Peyer's patch (tissue), 4 donors: ENCODE measurements at regions not wholly inside any gene's neighbourhood (a gene's known extent, or its start where the extent isn't known, plus 50 kb on each side); places are given as distances from the start of the nearest gene placed in this dataset.

Experiments
- DNase-seq, 3 donors: peaks; one replicate each; pipeline ENCODE4 v3.0.0-alpha.2; 2017 to 2019
- H3K27ac ChIP-seq, 4 donors: fragments of 200-600 bp; sonication (generic); one replicate each; pipeline ENCODE4 v1.5.1; 2016 to 2019
- H3K27me3 ChIP-seq, 2 donors: fragments of 200-600 bp; sonication (generic); one replicate each; pipeline ENCODE4 v1.5.1; 2019
- H3K36me3 ChIP-seq, 3 donors: fragments of 200-600 bp; sonication (generic); one replicate each; pipeline ENCODE4 v1.5.1; 2016 to 2019
- H3K4me1 ChIP-seq, 4 donors: fragments of 200-600 bp; sonication (generic); one replicate each; pipeline ENCODE4 v1.5.1; 2016 to 2019
- H3K4me3 ChIP-seq, 4 donors: fragments of 200-600 bp; sonication (generic); 1 replicate in 3 of 4; 2 replicates in 1 of 4; pipeline ENCODE4 v1.5.1; 2016 to 2019; ENCODE audit warnings: mild to moderate bottlenecking in 1 of 4
- H3K9me3 ChIP-seq, 4 donors: fragments of 200-600 bp; sonication (generic); one replicate each; pipeline ENCODE4 v1.5.1; 2016 to 2019; ENCODE audit warnings: mild to moderate bottlenecking in 1 of 4
- CTCF ChIP-seq, 6 experiments: fragments of 450-650 bp in 4 of 6; fragments of 200-600 bp in 2 of 6; sonication (generic) in 1 of 6; IDR thresholded peaks; one replicate each; pipeline ENCODE4 v1.5.1; 2017 to 2019; ENCODE audit warnings: antibody characterized with exemption in 6 of 6, mild to moderate bottlenecking in 3 of 6, moderate library complexity in 1 of 6
- POLR2A ChIP-seq, 2 donors: fragments of 450-650 bp; IDR thresholded peaks; one replicate each; pipeline ENCODE4 v1.5.1; 2017; ENCODE audit warnings: antibody characterized with exemption in 2 of 2, mild to moderate bottlenecking in 2 of 2, moderate library complexity in 2 of 2

GRCh38 chr20:23153696-23154341 lies 67.7 kb upstream of the CD93 start:
- H3K9me3 ChIP-seq = no peaks in the 10 kb centered on the region
- peaks cover 0 to 10% (median 0%) of the 10 kb centered on the region in 4 donors for H3K4me1 ChIP-seq
- H3K4me3 ChIP-seq = no peak overlapping the region
- H3K27ac ChIP-seq = no peak overlapping the region
- H3K27me3 ChIP-seq = no peaks in the 10 kb centered on the region
- peak in 1 of 3 donors; percentile 40 for DNase-seq
- H3K36me3 ChIP-seq = no peaks in the 10 kb centered on the region
- TF ChIP-seq POLR2A (IDR thresholded peaks at IDR 0.05) (no peak), CTCF (IDR thresholded peaks at IDR 0.05) (no peak)

GRCh38 chr20:23152902-23153301 lies 66.8 kb upstream of the CD93 start:
- no peak for TF ChIP-seq POLR2A (IDR thresholded peaks at IDR 0.05)
- TF ChIP-seq CTCF (IDR thresholded peaks at IDR 0.05) = no peak
- peak overlapping the region in 2 of 4 donors; percentile 23 to 55 for H3K27ac ChIP-seq
- H3K4me3 ChIP-seq = no peak overlapping the region
- H3K36me3 ChIP-seq = no peaks in the 10 kb centered on the region
- H3K27me3 ChIP-seq = no peaks in the 10 kb centered on the region
- DNase-seq = peak in 1 of 3 donors; percentile 15
- H3K4me1 ChIP-seq = peaks cover 0 to 10% (median 2%) of the 10 kb centered on the region in 4 donors
- H3K9me3 ChIP-seq = no peaks in the 10 kb centered on the region

- Histone ChIP-seq H3K9me3 (no peaks in the 10 kb centered on the region), H3K27ac (peak overlapping the region in 2 of 4 donors; percentile 51 to 55), H3K36me3 (no peaks in the 10 kb centered on the region), H3K27me3 (no peaks in the 10 kb centered on the region), H3K4me3 (no peak overlapping the region), H3K4me1 (peaks cover 0 to 10% (median 2%) of the 10 kb centered on the region in 4 donors)
- DNase-seq = peak in 2 of 3 donors; percentile 64 to 77
- TF ChIP-seq POLR2A (IDR thresholded peaks at IDR 0.05) = peak in 1 of 2 donors; percentile 16
- peak in 1 of 6 experiments; percentile 20 for TF ChIP-seq CTCF (IDR thresholded peaks at IDR 0.05)
Observed at GRCh38 chr20:23152308-23152892, 66.3 kb upstream of the CD93 start.

GRCh38 chr20:23151885-23152284 lies 65.8 kb upstream of the CD93 start:
- H3K27me3 ChIP-seq = no peaks in the 10 kb centered on the region
- H3K9me3 ChIP-seq = no peaks in the 10 kb centered on the region
- H3K4me3 ChIP-seq = no peak overlapping the region
- TF ChIP-seq CTCF (IDR thresholded peaks at IDR 0.05) = no peak
- no peak for TF ChIP-seq POLR2A (IDR thresholded peaks at IDR 0.05)
- peaks cover 0 to 10% (median 2%) of the 10 kb centered on the region in 4 donors for H3K4me1 ChIP-seq
- peak overlapping the region in 2 of 4 donors; percentile 51 to 55 for H3K27ac ChIP-seq
- DNase-seq = peak in 1 of 3 donors; percentile 45
- H3K36me3 ChIP-seq = no peaks in the 10 kb centered on the region

GRCh38 chr20:23151008-23151703 lies 65.0 kb upstream of the CD93 start:
- Histone ChIP-seq H3K9me3 (no peaks in the 10 kb centered on the region), H3K4me1 (peaks cover 0 to 5% (median 2%) of the 10 kb centered on the region in 4 donors), H3K27me3 (no peaks in the 10 kb centered on the region), H3K4me3 (no peak overlapping the region), H3K27ac (no peak overlapping the region), H3K36me3 (no peaks in the 10 kb centered on the region)
- DNase-seq = peak in 1 of 3 donors; percentile 32
- no peak for TF ChIP-seq CTCF (IDR thresholded peaks at IDR 0.05)
- no peak for TF ChIP-seq POLR2A (IDR thresholded peaks at IDR 0.05)
